Astrocyte (in vitro differentiated cells and primary cell): ENCODE measurements at regions not wholly inside any gene's neighbourhood (a gene's known extent, or its start where the extent isn't known, plus 50 kb on each side); places are given as distances from the start of the nearest gene placed in this dataset.

Experiments used
- CTCF ChIP-seq: IDR thresholded peaks from 2 replicates; pipeline ENCODE4 v1.5.1; 2011; ENCODE audit warnings: low read depth, mild to moderate bottlenecking, inconsistent platforms, low read length, moderate library complexity; ENCODE audit not compliant: insufficient read depth
- EZH2 ChIP-seq: IDR thresholded peaks from 2 replicates; pipeline ENCODE4 v1.6.1; 2012; ENCODE audit warnings: mild to moderate bottlenecking, low read length, inconsistent platforms; ENCODE audit not compliant: insufficient read depth

- TF ChIP-seq CTCF, result no peak
- TF ChIP-seq EZH2, result no peak
Measured at GRCh38 chr21:36539434-36540150, 59.7 kb upstream of the CLDN14 start.
